HG03460 (cell line): ENCODE measurements at regions not wholly inside any gene's neighbourhood (a gene's known extent, or its start where the extent isn't known, plus 50 kb on each side); places are given as distances from the start of the nearest gene placed in this dataset.
"Not testable (repeated sequence)": the region's sequence is repeated elsewhere in the genome, so short reads cannot be mapped to it uniquely, and the experiment has no call there.

Experiments
- ATAC-seq: cut with Tn5 transposase; IDR thresholded peaks from one replicate; pipeline ENCODE4 v1.9.1; 2021; ENCODE audit not compliant: unreplicated experiment

- ATAC-seq: no peak
Observed at GRCh38 chr15:81828135-81828534, 217.7 kb downstream of the MEX3B start.

GRCh38 chr15:81825136-81825535 is 220.7 kb downstream of the MEX3B start:
- ATAC-seq: no peak

GRCh38 chr15:81822587-81822986 is 223.2 kb downstream of the MEX3B start:
- ATAC-seq: not testable (repeated sequence)

- ATAC-seq: no peak
Observed at GRCh38 chr15:81819924-81820635, 225.7 kb downstream of the MEX3B start.

GRCh38 chr15:81814882-81815455 is 230.8 kb downstream of the MEX3B start:
- ATAC-seq: no peak

GRCh38 chr15:81813215-81813614 is 232.6 kb downstream of the MEX3B start:
- no peak for ATAC-seq

- no peak for ATAC-seq
Observed at GRCh38 chr15:81812456-81812855, 233.4 kb downstream of the MEX3B start.

GRCh38 chr15:81811736-81812135 is 234.1 kb downstream of the MEX3B start:
- ATAC-seq: no peak

GRCh38 chr15:81809543-81809942 is 236.3 kb downstream of the MEX3B start:
- ATAC-seq: no peak

GRCh38 chr15:81807806-81808205 is 238.0 kb downstream of the MEX3B start:
- no peak for ATAC-seq

- no peak for ATAC-seq
Observed at GRCh38 chr15:81807186-81807585, 238.6 kb downstream of the MEX3B start.

- no peak for ATAC-seq
Observed at GRCh38 chr15:81795899-81796298, 249.9 kb downstream of the MEX3B start.

GRCh38 chr15:81792646-81793045 is 253.2 kb downstream of the MEX3B start:
- ATAC-seq: no peak

GRCh38 chr15:81791322-81791721 is 254.5 kb downstream of the MEX3B start:
- ATAC-seq: not testable (repeated sequence)

- ATAC-seq: no peak
Observed at GRCh38 chr15:81789403-81789802, 256.4 kb downstream of the MEX3B start.

GRCh38 chr15:81786776-81787175 is 259.0 kb downstream of the MEX3B start:
- ATAC-seq: no peak

- ATAC-seq: no peak
Observed at GRCh38 chr15:81785679-81786078, 260.1 kb downstream of the MEX3B start.

- ATAC-seq: no peak
Observed at GRCh38 chr15:81785181-81785580, 260.6 kb downstream of the MEX3B start.

GRCh38 chr15:81784751-81785150 is 261.1 kb downstream of the MEX3B start:
- ATAC-seq: no peak

- ATAC-seq: no peak
Observed at GRCh38 chr15:81783586-81783985, 262.2 kb downstream of the MEX3B start.

GRCh38 chr15:81783076-81783475 is 262.7 kb downstream of the MEX3B start:
- no peak for ATAC-seq

- no peak for ATAC-seq
Observed at GRCh38 chr15:81781395-81781794, 264.4 kb downstream of the MEX3B start.

GRCh38 chr15:81780966-81781365 is 264.9 kb downstream of the MEX3B start:
- no peak for ATAC-seq
